Middle frontal gyrus (tissue), 1 donor: ENCODE measurements at regions not wholly inside any gene's neighbourhood (a gene's known extent, or its start where the extent isn't known, plus 50 kb on each side); places are given as distances from the start of the nearest gene placed in this dataset.
"Not testable (repeated sequence)": the region's sequence is repeated elsewhere in the genome, so short reads cannot be mapped to it uniquely, and the experiment has no call there.

Experiments used
- DNase-seq: peaks from one replicate; pipeline ENCODE4 v3.0.0-alpha.2; 2015; ENCODE audit warnings: low spot score; ENCODE audit errors: extremely low spot score

DNA sequence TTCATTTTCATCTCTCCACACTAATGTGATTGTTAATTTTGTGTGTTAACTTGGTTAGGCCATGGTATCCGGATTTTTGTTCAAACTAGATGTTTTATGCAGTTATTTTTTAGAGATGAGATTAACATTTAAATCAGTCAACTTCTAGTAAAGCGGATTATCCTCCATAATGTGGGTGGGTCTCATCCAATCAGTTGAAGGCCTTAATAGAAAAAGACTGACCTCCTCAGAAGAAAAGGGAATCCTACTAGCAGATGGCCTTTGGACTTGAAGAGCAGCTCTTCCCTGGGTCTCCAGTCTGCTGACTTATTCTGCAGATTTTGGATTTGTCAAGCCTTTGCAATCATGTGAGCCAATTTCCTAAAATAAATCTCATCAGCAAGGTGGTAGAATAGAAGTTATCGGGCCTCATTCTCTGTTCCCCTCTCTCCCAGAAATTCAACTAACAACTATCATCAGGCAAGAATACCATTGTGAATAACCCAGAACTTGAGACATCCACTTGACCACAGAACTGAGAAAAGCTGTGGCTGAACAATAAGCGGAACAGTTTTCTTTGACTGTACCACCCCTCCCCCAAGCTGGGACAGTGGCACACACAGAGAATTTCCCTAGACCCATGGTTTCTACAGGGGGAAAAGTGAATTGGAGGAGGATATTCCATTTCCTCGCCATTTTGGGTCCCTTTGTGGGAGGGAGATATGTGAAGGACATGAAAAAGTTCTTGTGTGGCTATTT is 323.0 kb downstream of the UTRN start:
- no peak for DNase-seq

DNA sequence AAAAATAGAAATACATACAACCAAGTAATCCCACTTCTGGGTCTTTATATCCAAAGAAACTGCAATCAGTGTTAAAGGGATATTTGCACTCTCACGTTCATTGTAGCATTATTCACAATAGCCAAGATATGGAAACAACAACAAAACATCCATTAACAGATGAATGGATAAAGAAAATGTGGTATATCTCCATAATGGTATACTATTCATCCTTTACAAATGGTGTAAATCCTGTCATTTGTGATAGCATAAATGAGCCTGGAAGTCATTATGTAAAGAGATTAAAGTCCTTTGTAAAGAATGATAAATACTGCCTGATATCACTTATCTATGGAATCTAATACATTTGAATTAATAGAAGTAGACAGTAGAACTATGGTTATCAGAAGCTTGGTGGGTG is 327.7 kb downstream of the UTRN start:
- DNase-seq, result no peak

DNA sequence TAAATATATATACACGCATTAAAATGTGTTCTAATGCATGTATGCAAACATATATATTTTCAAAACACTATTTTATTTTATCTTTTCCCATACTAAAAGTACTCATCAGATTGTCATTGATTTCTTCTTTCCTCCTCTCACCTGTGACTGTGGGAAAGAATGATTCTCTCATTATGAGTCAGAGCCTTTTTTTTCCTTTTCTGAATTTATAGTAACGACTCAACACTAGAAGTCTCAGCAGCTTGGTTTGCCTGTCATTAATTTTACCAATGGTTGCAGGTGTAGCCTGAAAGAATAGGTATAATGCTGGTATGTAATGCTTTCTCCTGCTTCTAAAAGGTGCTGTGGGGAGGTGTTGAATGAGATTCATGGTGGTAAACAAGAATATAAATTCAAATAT is 328.7 kb downstream of the UTRN start:
- DNase-seq, result no peak

DNA sequence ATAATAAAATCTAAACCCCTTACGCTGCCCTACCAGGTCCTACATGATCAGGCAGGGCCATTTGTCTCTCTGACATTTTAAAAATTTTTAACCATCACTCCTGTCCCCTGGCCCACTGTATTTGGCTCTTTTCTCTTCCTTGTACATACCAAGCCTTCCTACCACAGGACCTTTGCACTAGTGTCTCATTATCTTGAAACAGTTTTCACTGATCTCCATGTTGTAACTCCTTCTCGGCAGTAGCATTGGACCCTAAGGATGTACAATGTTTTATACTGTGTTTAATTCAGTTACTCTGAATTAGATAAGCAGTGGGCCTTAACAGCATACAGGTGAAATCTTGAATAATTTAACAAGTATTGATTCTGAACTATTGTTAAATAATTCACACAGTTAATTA is 330.7 kb downstream of the UTRN start:
- no peak for DNase-seq

DNA sequence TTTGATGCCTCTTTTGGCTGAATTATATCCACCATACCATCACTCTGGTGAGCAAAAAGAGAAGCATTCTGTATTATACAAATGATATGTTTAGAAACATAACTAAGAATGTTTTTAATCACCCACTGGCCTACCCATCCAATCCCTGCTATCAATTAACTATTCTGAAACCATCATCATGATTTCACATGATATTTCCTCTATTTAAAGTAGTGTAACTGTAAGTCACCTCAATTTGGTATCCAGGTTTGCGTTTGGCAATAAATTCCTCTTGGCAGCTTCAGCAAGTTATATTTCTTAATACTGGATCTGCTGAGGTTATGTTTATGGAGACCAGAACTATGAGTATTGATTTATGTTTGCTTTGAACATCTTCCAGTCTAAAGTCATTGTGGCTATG is 332.1 kb downstream of the UTRN start:
- DNase-seq, result no peak

DNA sequence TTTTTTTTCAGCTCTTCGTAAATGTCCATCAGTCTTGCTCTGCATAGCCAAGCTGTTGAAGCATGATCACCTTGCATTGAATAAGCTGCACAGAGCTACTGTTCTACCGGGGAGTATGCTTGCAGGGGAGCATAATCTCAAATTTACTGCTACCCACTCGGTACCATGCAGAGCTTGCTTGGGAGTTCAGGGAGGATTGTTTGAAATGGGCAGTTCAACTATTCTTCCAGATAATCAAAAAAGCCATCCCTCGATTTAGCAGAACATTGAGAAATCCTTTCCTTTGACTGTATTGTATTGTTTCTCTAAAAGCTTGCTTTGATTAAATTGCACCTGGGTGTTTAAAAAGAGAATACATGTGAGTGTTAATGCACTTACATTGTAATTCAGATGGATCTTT is 332.6 kb downstream of the UTRN start:
- DNase-seq, result no peak

DNA sequence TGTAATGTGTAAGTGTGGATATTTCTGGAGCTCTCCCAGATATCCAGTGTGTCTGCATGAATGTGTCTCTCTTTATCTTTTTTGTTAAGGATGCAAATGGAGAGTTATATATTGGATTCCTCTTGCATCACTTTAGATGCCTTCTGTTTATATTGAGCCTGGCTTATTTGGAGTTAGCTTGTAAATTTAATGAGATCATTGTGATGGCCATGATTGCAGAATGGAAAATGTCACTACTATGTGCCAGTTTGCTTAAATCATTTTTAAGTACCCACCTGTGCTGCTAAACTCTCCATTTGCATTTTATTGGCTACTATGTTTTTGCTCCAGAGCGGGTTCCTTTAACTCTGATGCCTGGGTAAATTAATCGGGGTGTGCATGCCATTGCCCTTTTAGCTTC is 334.8 kb downstream of the UTRN start:
- DNase-seq, result no peak

DNA sequence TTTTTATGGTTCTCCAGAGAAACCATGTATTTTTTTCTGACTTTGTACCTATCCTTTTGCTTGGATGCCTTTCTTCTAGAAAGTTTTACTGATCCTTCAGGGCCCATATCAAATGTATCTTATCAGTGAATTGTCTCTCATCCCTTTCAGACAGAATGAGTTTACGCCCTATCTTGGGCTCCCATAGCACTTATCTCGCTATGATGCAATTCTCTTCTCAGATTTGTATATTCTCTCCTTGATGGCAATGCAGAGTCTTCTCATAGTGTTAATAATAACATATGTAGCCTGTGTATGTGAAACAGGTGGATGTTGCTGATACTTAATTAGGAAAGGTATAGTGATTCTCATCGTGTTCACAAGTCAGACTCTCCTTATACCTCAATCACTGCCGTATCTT is 336.2 kb downstream of the UTRN start:
- DNase-seq, result no peak

DNA sequence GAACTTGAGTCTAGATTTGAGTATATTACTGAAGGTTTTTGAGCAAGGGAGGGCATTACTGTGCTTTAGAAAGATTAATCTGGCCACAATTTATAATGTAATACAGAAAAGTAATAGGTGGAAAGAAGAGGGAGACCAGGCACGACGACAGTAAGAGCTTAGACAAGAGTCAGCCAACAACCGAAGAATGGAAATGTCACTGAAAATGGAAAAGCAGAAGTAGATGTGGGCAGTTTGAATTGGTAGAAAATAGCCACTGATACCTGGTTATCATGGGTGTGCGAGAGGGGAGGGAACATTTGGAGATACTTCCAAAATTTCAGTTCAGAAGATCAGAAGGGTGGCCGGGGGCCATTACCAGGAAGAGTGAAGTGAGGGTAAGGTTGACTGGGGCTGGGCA is 339.1 kb downstream of the UTRN start:
- no peak for DNase-seq

DNA sequence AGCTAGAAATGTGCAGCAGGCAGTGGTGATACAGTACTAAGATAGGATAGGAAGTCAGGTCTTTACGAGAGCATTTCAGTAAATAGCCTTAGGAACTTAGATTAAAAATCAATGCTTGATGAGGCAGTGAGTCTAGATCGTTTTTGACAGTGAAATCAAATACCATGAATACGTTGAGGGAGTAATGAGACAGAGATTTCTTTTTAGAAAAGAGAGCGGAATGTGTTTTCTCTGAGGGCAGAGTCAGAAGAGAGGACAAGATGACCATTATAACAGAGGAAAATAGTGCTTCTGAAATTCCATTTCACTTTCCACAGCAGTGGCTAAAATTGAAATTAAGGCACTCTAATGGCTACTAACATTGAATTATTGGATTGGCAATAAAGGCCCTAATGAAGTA is 339.6 kb downstream of the UTRN start:
- no peak for DNase-seq

DNA sequence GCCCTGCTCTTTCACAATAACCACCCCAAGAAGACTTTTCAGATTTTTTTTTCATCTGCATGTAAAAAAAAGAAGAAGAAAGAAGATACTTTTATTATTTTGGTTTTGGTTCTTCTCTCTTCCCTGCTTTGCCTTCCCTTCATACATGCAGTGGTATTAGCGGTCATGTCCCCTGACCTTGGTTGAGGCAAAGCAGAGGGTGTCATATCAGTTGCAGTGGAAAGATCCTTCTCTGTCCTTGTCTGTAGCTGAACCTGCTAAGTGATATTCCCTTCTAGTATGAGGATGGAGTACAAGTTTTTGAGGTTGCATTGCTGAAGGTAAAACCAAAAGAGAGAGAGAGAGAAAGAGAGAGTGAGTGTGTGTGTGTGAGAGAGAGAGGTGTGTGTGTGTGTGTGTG is 345.7 kb downstream of the UTRN start:
- no peak for DNase-seq

DNA sequence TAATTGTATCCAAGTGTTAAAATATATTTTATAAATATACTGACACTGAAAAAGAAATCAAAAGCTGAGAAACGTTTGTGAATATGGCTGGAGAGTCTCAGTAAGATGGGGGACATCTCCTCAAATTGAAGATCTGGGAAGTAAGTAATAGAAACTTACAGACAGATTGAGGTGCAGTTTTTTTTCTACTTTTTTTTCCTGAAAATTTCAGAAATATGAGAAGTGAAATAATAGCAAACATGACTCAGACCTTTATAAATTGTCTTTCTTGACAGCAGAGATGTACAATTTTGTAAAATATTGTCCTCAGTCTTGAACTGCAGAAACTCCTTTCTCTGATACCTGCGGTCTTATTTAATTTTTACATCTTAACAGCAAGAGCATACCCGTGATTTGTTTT is 347.1 kb downstream of the UTRN start:
- no peak for DNase-seq

DNA sequence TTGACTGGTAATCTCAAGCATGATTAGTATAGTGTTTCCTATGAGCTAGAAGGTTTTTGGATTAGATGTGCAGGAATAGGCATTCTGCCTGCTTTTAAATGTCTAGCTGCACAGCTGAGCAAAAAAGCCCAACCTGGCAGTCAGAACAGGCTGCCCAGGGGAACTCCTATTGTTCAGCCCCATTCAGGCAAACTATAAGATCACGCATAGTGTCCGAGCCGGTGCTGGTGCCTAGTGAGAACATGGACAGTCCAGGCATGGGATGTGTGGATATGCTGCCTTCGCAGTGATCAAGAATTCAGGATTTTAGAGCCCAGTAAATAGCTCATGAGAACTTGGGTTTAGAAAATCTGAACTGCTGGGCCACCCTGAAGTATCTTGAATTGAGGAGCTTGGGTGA is 348.8 kb downstream of the UTRN start:
- no peak for DNase-seq

DNA sequence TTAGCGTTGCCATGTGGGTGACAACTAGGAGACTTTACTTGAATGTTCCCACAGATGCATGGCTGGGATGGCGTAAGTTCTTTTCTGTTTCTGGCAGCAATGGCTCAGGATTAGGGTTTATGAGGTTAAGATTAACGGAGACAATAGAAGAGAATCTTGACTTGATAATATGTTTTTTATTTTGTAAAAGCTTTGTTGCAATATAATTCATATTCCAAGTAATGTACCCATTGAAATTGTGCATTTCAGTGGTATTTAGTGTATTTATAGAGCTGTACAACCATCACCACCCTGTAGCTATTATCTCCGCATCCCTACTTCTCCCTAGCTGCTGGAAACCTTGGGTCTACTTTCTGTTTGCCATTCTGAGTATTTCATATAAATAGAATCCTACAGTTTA is 349.2 kb downstream of the UTRN start:
- no peak for DNase-seq

DNA sequence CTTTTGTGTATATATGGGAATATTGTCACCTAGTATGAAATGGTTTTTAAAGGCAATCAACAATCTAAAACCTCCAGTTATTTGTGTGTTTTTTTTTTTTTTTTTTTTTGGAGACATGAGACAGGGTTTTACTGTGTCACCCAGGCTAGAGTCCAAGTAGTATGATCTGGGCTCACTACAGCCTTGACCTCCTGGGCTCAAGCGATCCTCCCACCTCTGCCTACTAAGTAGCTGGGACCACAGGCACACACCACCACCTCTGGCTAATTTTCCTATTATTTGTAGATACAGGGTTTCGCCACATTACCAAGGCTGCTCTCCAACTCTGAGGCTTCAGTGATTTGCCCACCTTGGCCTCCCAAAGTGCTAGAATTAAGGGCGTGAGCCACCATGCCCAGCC is 349.9 kb downstream of the UTRN start:
- no peak for DNase-seq

DNA sequence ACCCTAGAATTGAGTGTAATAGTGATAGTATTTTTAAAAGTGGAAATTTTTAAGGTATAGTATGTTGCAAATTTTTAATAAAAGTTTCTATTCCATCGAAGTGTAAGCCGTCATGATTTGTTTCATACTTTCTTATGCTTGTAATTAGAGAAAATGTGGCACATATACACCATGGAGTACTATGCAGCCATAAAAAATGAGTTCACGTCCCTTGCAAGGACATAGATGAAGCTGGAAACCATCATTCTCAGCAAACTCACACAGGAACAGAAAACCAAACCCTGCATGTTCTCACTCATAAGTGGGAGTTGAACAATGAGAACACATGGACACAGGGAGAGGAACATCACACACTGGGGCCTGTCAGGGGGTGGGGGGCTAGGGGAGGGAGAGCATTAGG is 350.9 kb downstream of the UTRN start:
- not testable (repeated sequence) for DNase-seq

DNA sequence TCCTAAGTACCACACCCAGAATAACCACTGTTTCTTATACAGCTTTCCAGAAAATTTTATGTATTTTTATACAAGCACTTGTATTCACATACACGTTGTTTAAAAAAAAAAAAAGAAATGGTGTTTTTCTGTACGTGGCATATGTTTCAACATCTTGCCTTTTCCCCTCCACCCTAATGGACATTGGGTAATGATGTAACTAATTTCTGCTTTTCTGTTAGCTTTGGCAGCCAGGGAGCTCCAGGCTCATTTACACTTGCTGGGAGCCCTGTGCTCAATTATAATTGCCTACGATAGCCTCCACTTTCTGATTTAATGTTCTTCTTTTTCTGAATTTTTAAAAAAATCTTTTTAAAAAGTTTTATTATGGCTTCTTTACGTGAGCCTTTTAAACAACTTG is 352.4 kb downstream of the UTRN start:
- DNase-seq, result no peak

DNA sequence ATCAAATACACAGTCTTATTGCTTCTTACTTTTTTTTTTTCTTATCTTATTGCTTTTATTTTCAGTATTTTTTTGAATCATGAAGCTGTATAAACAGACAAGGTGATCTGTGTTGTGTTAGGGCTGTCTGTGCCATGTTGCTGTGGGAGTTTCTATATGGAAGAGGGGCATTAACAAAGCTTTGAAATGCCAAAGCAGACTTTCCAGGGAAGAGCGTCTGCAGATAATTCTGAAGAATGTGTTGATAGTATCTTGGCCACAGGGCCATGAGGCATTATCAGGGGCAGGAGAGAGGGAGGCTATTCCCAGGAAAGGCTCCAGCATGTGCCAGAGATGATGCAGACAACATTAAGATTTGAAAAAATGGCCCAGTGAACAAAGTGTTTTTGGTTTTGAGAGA is 354.5 kb downstream of the UTRN start:
- no peak for DNase-seq

DNA sequence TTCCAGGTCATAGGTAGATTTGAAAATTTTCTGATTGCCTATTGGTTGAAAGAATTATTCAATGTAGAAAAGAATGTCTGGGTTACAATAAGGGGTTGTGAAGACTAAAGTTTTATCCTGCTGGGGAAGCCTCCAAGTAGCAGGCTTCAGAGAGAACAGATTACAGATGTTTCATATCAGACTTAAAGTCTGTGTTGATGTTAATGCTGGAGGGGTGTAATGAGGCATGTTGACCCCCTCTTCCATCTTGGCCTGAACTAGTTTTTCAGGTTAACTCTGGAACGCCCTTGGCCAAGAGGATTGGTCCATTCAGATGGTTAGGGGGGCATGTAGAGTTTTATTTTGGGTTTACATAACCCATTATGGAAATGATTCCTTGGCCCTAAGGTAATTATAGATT is 356.2 kb downstream of the UTRN start:
- no peak for DNase-seq

DNA sequence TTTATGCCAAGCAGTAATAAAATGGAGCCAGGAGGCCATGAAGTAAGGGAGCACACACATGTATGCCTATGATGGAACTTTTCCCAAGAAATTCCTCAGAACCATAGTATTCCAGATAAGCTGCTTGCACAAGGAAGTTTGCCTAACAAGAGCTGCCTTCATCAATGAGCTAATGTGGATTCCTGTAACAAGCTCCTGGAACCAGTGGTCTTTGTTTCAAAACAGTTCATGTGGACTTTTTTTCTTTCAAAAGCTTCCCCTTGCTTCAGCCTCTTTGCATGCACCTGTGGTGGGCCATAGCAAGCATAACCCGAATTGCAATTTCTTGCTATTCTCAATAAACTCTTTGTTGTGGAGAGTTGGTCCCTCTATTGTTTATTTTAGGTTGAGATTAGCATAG is 359.6 kb downstream of the UTRN start:
- DNase-seq, result no peak

DNA sequence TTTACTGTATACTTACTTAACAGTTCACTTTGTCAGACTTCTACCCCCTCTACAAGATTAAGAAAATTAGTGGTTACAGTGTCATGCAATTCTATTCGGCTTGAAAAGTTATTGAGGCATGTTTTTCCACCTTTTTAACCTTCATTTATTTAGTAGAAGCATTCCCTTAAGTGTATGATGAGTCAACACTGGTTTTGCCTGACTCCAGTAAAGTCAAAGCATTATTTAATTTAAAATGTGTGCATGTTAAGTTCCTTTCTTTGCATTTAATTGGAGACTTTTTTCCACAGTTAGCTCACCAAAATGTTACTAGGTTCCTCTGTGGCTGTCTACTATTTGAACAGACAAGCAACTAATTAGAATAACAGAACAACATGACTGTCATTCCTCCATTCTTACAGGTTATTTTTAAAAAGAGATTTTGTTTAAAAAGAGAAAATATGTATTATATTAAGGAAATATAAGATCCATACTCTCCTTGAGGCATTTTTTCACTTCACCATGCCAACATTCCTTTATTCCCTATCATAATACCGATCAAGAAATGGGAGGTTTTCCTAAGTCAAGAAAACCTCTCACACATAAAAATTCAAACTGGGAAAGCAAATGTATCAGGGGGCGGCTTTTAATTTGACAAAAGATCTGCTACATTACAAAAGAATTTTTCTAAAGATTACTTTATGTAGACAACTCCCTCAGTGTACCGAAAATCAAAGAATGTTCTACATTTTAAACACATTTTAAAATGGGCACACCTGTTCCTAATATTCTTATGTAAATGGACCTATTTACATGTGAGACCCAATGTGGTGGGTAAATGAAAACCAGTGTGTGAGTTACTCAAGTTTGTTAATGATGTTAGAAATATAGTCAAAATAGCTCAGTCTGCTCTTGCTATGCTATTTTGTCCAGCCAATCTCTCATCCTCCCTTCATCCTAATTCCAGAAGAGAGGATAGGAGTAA is 361.2 kb downstream of the UTRN start:
- DNase-seq, result no peak

DNA sequence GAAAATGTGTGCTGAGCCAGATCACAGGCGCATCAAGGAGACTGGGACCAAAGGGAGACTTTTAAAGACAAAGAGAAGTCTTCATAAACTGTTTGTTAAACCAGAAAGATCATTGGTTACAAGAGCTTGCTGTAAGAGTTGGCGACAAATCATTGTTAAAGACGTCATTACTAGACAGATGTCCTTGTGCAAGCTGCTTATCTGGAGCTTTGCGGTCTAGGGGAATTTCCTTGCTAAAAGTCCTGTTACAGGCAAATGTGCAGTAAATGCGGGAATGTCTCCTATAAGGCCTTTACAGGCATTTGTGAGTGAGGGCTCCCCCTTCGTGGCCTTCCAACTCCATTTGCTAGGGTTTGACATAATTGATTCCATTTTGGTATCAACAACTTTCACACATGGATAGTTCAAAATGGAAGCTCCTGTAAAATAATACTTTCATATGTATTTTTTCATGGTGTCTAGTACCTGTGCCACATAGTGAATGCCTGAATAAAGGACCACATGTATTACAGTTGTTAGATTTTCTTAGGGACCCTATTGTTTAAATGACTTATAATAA is 362.4 kb downstream of the UTRN start:
- no peak for DNase-seq
